Neural progenitor cell (in vitro differentiated cells): ENCODE measurements at regions not wholly inside any gene's neighbourhood (a gene's known extent, or its start where the extent isn't known, plus 50 kb on each side); places are given as distances from the start of the nearest gene placed in this dataset.

Experiments used
- DNase-seq: peaks from one replicate; pipeline ENCODE4 v3.0.0-alpha.2; 2016; ENCODE audit warnings: low spot score
- H2AFZ ChIP-seq: fragments of 200-600 bp; sonication (generic); replicated peaks from 2 replicates; pipeline ENCODE4 v1.6.1; 2016; ENCODE audit warnings: antibody characterized with exemption
- H3F3A ChIP-seq: fragments of 200-600 bp; sonication (generic); 2 replicates; pipeline ENCODE4 v1.6.1; 2016; ENCODE audit warnings: antibody characterized with exemption, low read depth
- H3K27ac ChIP-seq: fragments of 200-600 bp; sonication (generic); 2 replicates; pipeline ENCODE4 v1.5.1; 2016; ENCODE audit warnings: mild to moderate bottlenecking
- H3K27me3 ChIP-seq: fragments of 200-600 bp; sonication (generic); 2 replicates; pipeline ENCODE4 v1.6.1; 2016; ENCODE audit warnings: mild to moderate bottlenecking, moderate library complexity
- H3K36me3 ChIP-seq: fragments of 200-600 bp; sonication (generic); 2 replicates; pipeline ENCODE4 v1.5.1; 2016
- H3K4me1 ChIP-seq: fragments of 200-600 bp; sonication (generic); 2 replicates; pipeline ENCODE4 v1.6.1; 2016; ENCODE audit warnings: mixed run types
- H3K4me2 ChIP-seq: fragments of 200-600 bp; sonication (generic); 2 replicates; pipeline ENCODE4 v1.6.1; 2016
- H3K4me3 ChIP-seq: fragments of 200-600 bp; sonication (generic); 2 replicates; pipeline ENCODE4 v1.5.1; 2016
- H3K79me2 ChIP-seq: fragments of 200-600 bp; sonication (generic); 2 replicates; pipeline ENCODE4 v1.6.1; 2016; ENCODE audit warnings: low read depth
- H3K9ac ChIP-seq: fragments of 200-600 bp; sonication (generic); 2 replicates; pipeline ENCODE4 v1.6.1; 2016
- H3K9me3 ChIP-seq: fragments of 200-600 bp; sonication (generic); 2 replicates; pipeline ENCODE4 v1.5.1; 2016; ENCODE audit warnings: low read depth
- H4K20me1 ChIP-seq: fragments of 200-600 bp; sonication (generic); 2 replicates; pipeline ENCODE4 v1.6.1; 2016; ENCODE audit warnings: low read depth
- H3K27ac Mint-ChIP-seq: 3 replicates; pipeline ENCODE4 v1.8.0; 2021; ENCODE audit warnings: mixed read lengths
- H3K27me3 Mint-ChIP-seq: 2 replicates; pipeline ENCODE4 v1.8.0; 2022; ENCODE audit warnings: low read depth, mild to moderate bottlenecking, inconsistent platforms, moderate library complexity, mixed read lengths; ENCODE audit not compliant: insufficient read depth
- H3K36me3 Mint-ChIP-seq: 3 replicates; pipeline ENCODE4 v1.8.0; 2021; ENCODE audit warnings: mixed read lengths
- H3K4me1 Mint-ChIP-seq: 3 replicates; pipeline ENCODE4 v1.8.0; 2021; ENCODE audit warnings: mixed read lengths
- H3K4me3 Mint-ChIP-seq: 3 replicates; pipeline ENCODE4 v1.8.0; 2021; ENCODE audit warnings: mild to moderate bottlenecking, moderate library complexity, mixed read lengths
- H3K9me3 Mint-ChIP-seq: 3 replicates; pipeline ENCODE4 v1.8.0; 2020; ENCODE audit warnings: mixed read lengths
- EZH2 ChIP-seq: fragments of 200-600 bp; sonication (generic); IDR thresholded peaks from 2 replicates; pipeline ENCODE4 v1.6.1; 2017; ENCODE audit warnings: antibody characterized with exemption, mild to moderate bottlenecking, moderate library complexity
- EZH2phosphoT487 ChIP-seq: fragments of 200-600 bp; sonication (generic); IDR thresholded peaks from 2 replicates; pipeline ENCODE4 v1.6.1; 2017; ENCODE audit warnings: antibody characterized with exemption
- TF ChIP-seq, protein P1 (sequence below): fragments of 200-600 bp; sonication (generic); IDR thresholded peaks from 2 replicates; pipeline ENCODE4 v1.5.1; 2017; ENCODE audit warnings: antibody characterized with exemption, mild to moderate bottlenecking

DNA sequence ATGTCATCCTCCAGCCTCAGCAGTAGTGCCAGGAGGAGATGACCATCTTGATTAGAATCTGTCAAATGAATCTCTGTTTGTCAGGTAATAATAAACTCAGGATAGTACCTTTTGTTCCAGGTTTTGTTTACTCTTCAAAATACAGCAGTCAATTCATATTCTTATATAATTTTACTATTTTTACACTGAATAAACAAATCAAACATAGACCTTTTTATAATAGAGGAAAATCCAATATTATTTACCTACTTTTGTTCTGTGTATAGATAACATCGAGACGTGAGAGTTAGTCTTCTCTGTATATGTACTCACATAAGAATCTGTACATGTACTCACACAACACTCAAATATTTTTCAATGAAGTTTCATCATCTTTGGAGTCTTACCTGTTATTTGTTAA, 365.4 kb upstream of the EPHA5 start:
- no peaks in the 10 kb centered on the region for H3K9me3 ChIP-seq
- Mint-ChIP-seq H3K4me3 (no peak overlapping the region), H3K27ac (no peak overlapping the region), H3K27me3 (no peaks in the 10 kb centered on the region), H3K4me1 (peaks cover 6% of the 10 kb centered on the region), H3K36me3 (no peaks in the 10 kb centered on the region), H3K9me3 (peaks cover 3% of the 10 kb centered on the region)
- H3K79me2 ChIP-seq, result no peaks in the 10 kb centered on the region
- no peak overlapping the region for H2AFZ ChIP-seq
- no peak overlapping the region for H3K4me3 ChIP-seq
- no peak overlapping the region for H3K27ac ChIP-seq
- H3K4me2 ChIP-seq, result no peak overlapping the region
- no peaks in the 10 kb centered on the region for H4K20me1 ChIP-seq
- H3K9ac ChIP-seq, result no peak overlapping the region
- peaks cover 10% of the 10 kb centered on the region for H3K4me1 ChIP-seq
- H3K36me3 ChIP-seq, result no peaks in the 10 kb centered on the region
- TF ChIP-seq, protein P1, sequence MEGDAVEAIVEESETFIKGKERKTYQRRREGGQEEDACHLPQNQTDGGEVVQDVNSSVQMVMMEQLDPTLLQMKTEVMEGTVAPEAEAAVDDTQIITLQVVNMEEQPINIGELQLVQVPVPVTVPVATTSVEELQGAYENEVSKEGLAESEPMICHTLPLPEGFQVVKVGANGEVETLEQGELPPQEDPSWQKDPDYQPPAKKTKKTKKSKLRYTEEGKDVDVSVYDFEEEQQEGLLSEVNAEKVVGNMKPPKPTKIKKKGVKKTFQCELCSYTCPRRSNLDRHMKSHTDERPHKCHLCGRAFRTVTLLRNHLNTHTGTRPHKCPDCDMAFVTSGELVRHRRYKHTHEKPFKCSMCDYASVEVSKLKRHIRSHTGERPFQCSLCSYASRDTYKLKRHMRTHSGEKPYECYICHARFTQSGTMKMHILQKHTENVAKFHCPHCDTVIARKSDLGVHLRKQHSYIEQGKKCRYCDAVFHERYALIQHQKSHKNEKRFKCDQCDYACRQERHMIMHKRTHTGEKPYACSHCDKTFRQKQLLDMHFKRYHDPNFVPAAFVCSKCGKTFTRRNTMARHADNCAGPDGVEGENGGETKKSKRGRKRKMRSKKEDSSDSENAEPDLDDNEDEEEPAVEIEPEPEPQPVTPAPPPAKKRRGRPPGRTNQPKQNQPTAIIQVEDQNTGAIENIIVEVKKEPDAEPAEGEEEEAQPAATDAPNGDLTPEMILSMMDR, result no peak
- TF ChIP-seq EZH2 (no peak), EZH2phosphoT487 (no peak)
- H3F3A ChIP-seq, result no peaks in the 10 kb centered on the region
- H3K27me3 ChIP-seq, result no peaks in the 10 kb centered on the region
- no peak for DNase-seq

DNA sequence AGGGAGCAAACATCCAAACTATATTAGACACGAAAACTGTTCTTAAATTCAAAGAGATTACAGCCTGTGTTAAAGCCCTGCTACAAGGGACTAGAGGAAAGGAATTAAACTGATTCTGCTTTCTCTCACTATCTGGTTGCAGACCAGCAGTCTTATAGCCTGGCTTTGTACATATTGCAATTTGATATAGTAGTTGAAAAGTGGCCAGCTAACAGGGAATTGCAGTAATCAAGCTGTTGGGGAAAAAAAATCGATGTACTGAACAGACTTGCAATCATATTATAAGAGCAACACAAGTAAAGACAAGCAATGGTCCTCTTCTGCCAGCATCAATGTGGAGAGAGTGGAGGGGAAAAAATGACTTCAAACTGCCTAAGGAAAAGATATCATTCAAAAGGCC, 364.4 kb upstream of the EPHA5 start:
- no peak overlapping the region for H3K4me3 ChIP-seq
- no peaks in the 10 kb centered on the region for H3K9me3 ChIP-seq
- no peaks in the 10 kb centered on the region for H3F3A ChIP-seq
- H3K36me3 Mint-ChIP-seq, result no peaks in the 10 kb centered on the region
- H3K27me3 ChIP-seq, result no peaks in the 10 kb centered on the region
- TF ChIP-seq EZH2, result no peak
- TF ChIP-seq EZH2phosphoT487, result no peak
- TF ChIP-seq, protein P1, result no peak
- no peak overlapping the region for H3K27ac Mint-ChIP-seq
- H4K20me1 ChIP-seq, result no peaks in the 10 kb centered on the region
- no peak overlapping the region for H3K27ac ChIP-seq
- H3K4me1 Mint-ChIP-seq, result peaks cover 6% of the 10 kb centered on the region
- peaks cover 4% of the 10 kb centered on the region for H3K9me3 Mint-ChIP-seq
- H3K9ac ChIP-seq, result no peak overlapping the region
- no peaks in the 10 kb centered on the region for H3K27me3 Mint-ChIP-seq
- peak overlapping the region; percentile 33 for H3K4me2 ChIP-seq
- no peak for DNase-seq
- H3K4me3 Mint-ChIP-seq, result no peak overlapping the region
- H3K36me3 ChIP-seq, result no peaks in the 10 kb centered on the region
- H2AFZ ChIP-seq, result peak overlapping the region; percentile 73
- peaks cover 10% of the 10 kb centered on the region for H3K4me1 ChIP-seq
- H3K79me2 ChIP-seq, result no peaks in the 10 kb centered on the region

DNA sequence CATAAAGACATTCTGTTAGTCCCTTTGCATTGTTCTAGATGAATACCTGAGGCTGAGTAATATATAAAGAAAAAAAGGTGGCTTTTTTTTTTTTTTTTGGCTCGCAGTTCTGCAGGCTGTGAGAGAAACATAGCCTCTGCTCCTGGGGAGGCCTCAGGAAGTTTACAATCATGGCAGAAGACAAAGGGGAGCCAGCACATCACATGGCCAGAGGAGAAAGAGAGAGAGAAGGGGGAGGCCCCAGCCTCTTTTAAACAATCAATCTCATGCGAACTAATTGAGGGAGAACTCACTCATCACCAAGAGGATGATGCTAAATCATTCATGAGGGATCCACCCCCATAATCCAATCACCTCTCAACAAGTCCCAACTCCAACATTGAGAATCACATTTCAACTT, 364.0 kb upstream of the EPHA5 start:
- H3K27ac Mint-ChIP-seq, result no peak overlapping the region
- TF ChIP-seq EZH2 (no peak), EZH2phosphoT487 (no peak)
- TF ChIP-seq, protein P1, result no peak

More for the DNA sequence above, 364.0 kb upstream of the EPHA5 start:
- Histone ChIP-seq H3K4me1 (peaks cover 10% of the 10 kb centered on the region), H3K79me2 (no peaks in the 10 kb centered on the region), H2AFZ (peak overlapping the region; percentile 73), H3K36me3 (no peaks in the 10 kb centered on the region), H3K27ac (no peak overlapping the region), H3K27me3 (no peaks in the 10 kb centered on the region), H3K9me3 (no peaks in the 10 kb centered on the region), H3F3A (no peaks in the 10 kb centered on the region), H3K4me3 (no peak overlapping the region), H3K9ac (no peak overlapping the region), H4K20me1 (no peaks in the 10 kb centered on the region), H3K4me2 (peak overlapping the region; percentile 33)
- Mint-ChIP-seq H3K36me3 (no peaks in the 10 kb centered on the region), H3K4me3 (no peak overlapping the region), H3K4me1 (peaks cover 6% of the 10 kb centered on the region), H3K27me3 (no peaks in the 10 kb centered on the region), H3K9me3 (peaks cover 4% of the 10 kb centered on the region)
- DNase-seq, result peak; percentile 36
